ENCODE measurements at regions not wholly inside any gene's neighbourhood (a gene's known extent, or its start where the extent isn't known, plus 50 kb on each side); places are given as distances from the start of the nearest gene placed in this dataset.

DNA sequence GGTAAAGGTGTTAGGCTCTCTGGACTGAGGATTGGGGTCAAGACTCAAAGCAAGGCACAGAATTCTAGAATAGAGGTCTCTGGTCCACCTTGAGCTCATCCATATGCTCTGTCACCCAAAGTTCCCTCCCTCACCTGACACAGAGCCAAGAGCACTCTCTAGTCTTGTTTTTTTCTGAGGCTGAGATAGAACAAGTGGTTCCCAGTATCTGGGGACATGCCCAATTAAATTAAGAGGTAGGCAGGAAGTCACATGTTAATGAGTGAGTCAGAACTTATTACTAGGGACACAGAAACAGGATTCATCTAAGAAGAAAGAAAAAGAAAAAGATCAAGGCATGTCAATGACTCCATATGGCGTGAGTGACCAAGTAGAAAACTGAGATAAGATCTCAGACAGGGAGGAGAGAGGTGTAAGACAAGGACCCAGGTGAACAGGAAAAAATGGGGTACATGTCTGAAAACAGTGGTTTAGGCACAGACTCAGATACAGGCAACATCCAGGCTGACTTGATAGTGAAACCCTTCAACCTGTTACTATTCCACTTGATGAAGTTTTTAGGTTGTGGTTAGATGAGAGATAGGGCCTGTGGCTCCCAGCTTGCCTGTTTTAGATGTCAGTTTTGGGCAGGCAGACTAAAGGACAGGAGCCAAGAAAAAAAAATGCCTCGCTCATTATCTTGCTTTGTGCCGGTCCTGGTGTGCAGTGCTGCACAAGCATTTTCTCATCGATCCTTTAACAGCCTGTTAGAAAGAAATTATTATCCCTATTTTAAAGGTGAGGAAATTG is 609.9 kb downstream of the CCSER2 start:
- H3K27ac ChIP-seq, result no peak overlapping the region
- TF ChIP-seq, protein P1, sequence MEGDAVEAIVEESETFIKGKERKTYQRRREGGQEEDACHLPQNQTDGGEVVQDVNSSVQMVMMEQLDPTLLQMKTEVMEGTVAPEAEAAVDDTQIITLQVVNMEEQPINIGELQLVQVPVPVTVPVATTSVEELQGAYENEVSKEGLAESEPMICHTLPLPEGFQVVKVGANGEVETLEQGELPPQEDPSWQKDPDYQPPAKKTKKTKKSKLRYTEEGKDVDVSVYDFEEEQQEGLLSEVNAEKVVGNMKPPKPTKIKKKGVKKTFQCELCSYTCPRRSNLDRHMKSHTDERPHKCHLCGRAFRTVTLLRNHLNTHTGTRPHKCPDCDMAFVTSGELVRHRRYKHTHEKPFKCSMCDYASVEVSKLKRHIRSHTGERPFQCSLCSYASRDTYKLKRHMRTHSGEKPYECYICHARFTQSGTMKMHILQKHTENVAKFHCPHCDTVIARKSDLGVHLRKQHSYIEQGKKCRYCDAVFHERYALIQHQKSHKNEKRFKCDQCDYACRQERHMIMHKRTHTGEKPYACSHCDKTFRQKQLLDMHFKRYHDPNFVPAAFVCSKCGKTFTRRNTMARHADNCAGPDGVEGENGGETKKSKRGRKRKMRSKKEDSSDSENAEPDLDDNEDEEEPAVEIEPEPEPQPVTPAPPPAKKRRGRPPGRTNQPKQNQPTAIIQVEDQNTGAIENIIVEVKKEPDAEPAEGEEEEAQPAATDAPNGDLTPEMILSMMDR (IDR thresholded peaks at IDR 0.05), result no peak
- TF ChIP-seq ZFX (IDR thresholded peaks at IDR 0.05; ENCODE audit: borderline replicate concordance), result no peak

DNA sequence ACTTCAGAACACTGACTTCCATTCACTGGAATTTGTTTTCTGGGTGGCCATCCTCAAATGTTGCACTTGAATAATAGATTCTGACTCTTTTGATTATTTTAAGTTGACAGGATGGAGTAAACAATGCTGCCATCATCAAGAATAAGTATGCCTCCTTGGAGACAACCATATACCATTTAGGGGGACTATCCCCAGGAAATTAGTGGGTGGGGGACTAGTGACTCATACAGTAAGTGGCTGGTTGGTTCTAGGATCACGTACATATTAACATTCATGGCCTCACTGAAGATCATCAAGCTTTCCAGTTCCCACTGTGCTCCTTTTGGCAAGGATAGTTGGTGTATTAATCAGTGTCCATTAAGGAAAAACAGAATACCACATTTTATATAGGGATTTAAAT is 615.2 kb downstream of the CCSER2 start:
- H3K27ac ChIP-seq, result no peak overlapping the region
- TF ChIP-seq, protein P1 (IDR thresholded peaks at IDR 0.05), result no peak
- no peak for TF ChIP-seq ZFX (IDR thresholded peaks at IDR 0.05; ENCODE audit: borderline replicate concordance)

- TF ChIP-seq, protein P1 (IDR thresholded peaks at IDR 0.05), result no peak
- TF ChIP-seq ZFX (IDR thresholded peaks at IDR 0.05; ENCODE audit: borderline replicate concordance), result no peak
- H3K27ac ChIP-seq, result no peak overlapping the region
Measured at GRCh38 chr10:84944187-84944586, 615.8 kb downstream of the CCSER2 start.

DNA sequence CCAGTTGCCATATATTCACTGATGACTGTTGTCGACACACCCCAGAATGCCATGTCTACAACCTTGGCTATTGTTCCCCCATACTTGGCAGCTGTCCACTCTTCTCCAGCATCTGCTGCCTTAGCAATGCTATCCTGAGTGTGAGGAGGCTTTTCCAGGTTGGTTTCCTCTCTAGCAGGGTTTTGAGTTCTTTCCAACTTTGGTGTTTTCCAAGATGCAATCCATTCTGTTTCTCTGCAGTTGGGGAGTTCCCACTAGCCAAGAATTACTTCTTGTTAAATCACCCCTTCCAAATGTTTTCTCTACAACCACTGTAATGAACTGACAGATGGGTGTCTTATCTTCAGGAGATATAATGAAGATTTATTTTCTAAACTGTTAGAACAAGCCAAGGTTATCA is 617.4 kb downstream of the CCSER2 start:
- H3K27ac ChIP-seq, result no peak overlapping the region
- TF ChIP-seq, protein P1 (IDR thresholded peaks at IDR 0.05), result no peak
- TF ChIP-seq ZFX (IDR thresholded peaks at IDR 0.05; ENCODE audit: borderline replicate concordance), result no peak

DNA sequence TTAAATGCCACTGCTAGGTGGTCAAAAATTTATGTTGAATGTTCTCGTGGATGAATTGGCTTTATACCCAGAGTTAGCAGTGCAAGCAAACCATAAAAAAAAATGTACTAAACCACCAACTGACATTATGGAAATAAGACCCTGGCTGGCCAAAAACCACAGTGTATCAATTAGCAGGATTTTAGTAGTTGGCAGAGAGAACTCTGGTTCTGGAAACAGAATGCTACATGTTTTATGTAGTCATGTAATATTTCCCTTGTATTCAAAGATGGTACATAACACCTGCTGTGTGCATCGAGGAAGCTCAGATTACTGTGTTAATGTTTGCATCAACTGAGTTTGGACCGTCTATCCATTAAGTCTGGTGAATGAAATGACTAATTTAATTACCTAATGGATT is 618.5 kb downstream of the CCSER2 start:
- TF ChIP-seq ZFX (IDR thresholded peaks at IDR 0.05; ENCODE audit: borderline replicate concordance), result no peak
- H3K27ac ChIP-seq, result no peak overlapping the region

DNA sequence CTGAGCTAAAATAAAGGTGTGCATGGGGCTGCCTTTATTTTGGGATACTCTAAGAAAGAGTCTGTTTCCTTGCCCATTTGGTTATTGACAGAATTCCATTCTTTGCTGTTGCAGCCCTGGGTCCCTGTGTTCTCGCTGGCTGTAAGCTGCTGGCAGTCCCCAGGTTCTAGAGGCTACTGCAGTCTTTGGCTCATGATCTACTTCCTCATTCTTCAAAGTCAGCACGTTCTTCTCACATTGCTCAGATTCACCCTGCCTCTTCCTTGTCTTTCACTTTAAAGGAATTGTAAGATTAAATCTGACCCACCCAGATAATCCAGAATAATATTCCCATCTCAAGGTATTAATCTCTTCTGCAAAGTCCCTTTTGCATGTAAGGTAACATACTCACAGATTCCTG is 620.3 kb downstream of the CCSER2 start:
- H3K27ac ChIP-seq, result no peak overlapping the region
- TF ChIP-seq, protein P1 (IDR thresholded peaks at IDR 0.05), result no peak
- TF ChIP-seq ZFX (IDR thresholded peaks at IDR 0.05; ENCODE audit: borderline replicate concordance), result no peak

DNA sequence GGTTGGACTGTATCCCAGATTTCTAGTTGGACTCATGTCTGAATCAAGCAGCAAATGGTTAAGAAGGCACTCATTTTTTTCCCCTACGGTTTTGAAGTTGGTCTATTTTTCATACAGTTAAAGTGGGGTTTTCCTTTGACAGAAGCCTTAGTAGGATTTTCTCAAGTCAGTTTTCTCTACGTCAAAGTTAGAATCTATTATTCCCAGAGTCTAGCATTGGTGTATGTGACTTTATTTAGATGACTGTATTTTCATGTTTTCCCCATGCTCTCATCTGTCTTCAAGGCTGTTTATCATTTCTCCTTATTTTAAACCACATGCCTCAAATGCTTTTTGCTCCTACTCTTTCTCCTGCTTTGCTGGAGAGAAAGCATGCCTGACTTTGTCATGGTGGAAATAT is 623.2 kb downstream of the CCSER2 start:
- TF ChIP-seq, protein P1 (IDR thresholded peaks at IDR 0.05), result no peak
- TF ChIP-seq ZFX (IDR thresholded peaks at IDR 0.05; ENCODE audit: borderline replicate concordance), result no peak
- H3K27ac ChIP-seq, result no peak overlapping the region

- H3K27ac ChIP-seq, result no peak overlapping the region
- TF ChIP-seq, protein P1 (IDR thresholded peaks at IDR 0.05), result no peak
- no peak for TF ChIP-seq ZFX (IDR thresholded peaks at IDR 0.05; ENCODE audit: borderline replicate concordance)
Measured at GRCh38 chr10:84957427-84957826, 629.0 kb downstream of the CCSER2 start.

Measured in 22Rv1 (cell line).